ENCODE measurements at regions not wholly inside any gene's neighbourhood (a gene's known extent, or its start where the extent isn't known, plus 50 kb on each side); places are given as distances from the start of the nearest gene placed in this dataset.

GRCh38 chr10:106086391-106086790, 1078.1 kb downstream of the SORCS1 start:
- intact Hi-C loops (cut with DNase I) = no loop called here
- TF ChIP-seq CTCF (IDR thresholded peaks at IDR 0.05) (no peak), POLR2A (IDR thresholded peaks at IDR 0.05) (no peak)
- 100% methylated on average over 1 of the region's 1 CpG for WGBS (ENCODE audit: insufficient coverage, low coverage, low lambda C conversion rate, missing lambda C conversion rate)
- DNase-seq (no peak), ATAC-seq (no peak)
- no peaks in the 10 kb centered on the region for H3K9me3 ChIP-seq
- no peak overlapping the region for H3K27ac ChIP-seq
- H3K27me3 ChIP-seq = no peaks in the 10 kb centered on the region
- H3K36me3 ChIP-seq = no peaks in the 10 kb centered on the region
- no peak overlapping the region for H3K4me3 ChIP-seq
- H3K4me1 ChIP-seq = no peaks in the 10 kb centered on the region

GRCh38 chr10:106083572-106083971, 1080.9 kb downstream of the SORCS1 start:
- Histone ChIP-seq H3K4me1 (no peaks in the 10 kb centered on the region), H3K27ac (no peak overlapping the region), H3K9me3 (no peaks in the 10 kb centered on the region), H3K27me3 (no peaks in the 10 kb centered on the region), H3K4me3 (no peak overlapping the region), H3K36me3 (no peaks in the 10 kb centered on the region)
- TF ChIP-seq CTCF (IDR thresholded peaks at IDR 0.05) = no peak
- no peak for TF ChIP-seq POLR2A (IDR thresholded peaks at IDR 0.05)
- DNase-seq = no peak
- intact Hi-C loops (cut with DNase I) = no loop called here
- no peak for ATAC-seq
- 77% methylated on average over 2 of the region's 2 CpGs for WGBS (ENCODE audit: insufficient coverage, low coverage, low lambda C conversion rate, missing lambda C conversion rate)

GRCh38 chr10:106082865-106083264, 1081.6 kb downstream of the SORCS1 start:
- no peak for ATAC-seq
- H3K9me3 ChIP-seq = no peaks in the 10 kb centered on the region
- intact Hi-C loops (cut with DNase I) = no loop called here

GRCh38 chr10:106078895-106079576, 1085.5 kb downstream of the SORCS1 start:
- 82% methylated on average over 9 of the region's 9 CpGs for WGBS (ENCODE audit: insufficient coverage, low coverage, low lambda C conversion rate, missing lambda C conversion rate)
- intact Hi-C loops (cut with DNase I) = no loop called here
- H3K4me3 ChIP-seq = no peak overlapping the region

More at GRCh38 chr10:106082865-106083264, 1081.6 kb downstream of the SORCS1 start:
- no peak for DNase-seq
- no peak overlapping the region for H3K4me3 ChIP-seq
- WGBS (ENCODE audit: insufficient coverage, low coverage, low lambda C conversion rate, missing lambda C conversion rate) = 77% methylated on average over 3 of the region's 3 CpGs
- H3K27me3 ChIP-seq = no peaks in the 10 kb centered on the region
- H3K4me1 ChIP-seq = no peaks in the 10 kb centered on the region
- H3K36me3 ChIP-seq = no peaks in the 10 kb centered on the region
- no peak overlapping the region for H3K27ac ChIP-seq
- no peak for TF ChIP-seq POLR2A (IDR thresholded peaks at IDR 0.05)
- TF ChIP-seq CTCF (IDR thresholded peaks at IDR 0.05) = no peak

GRCh38 chr10:106076496-106076895, 1088.0 kb downstream of the SORCS1 start:
- H3K4me3 ChIP-seq = no peak overlapping the region
- no peak for DNase-seq
- no peak for ATAC-seq
- H3K9me3 ChIP-seq = no peaks in the 10 kb centered on the region
- H3K4me1 ChIP-seq = no peaks in the 10 kb centered on the region
- intact Hi-C loops (cut with DNase I) = no loop called here
- TF ChIP-seq POLR2A (IDR thresholded peaks at IDR 0.05) (no peak), CTCF (IDR thresholded peaks at IDR 0.05) (no peak)
- no peaks in the 10 kb centered on the region for H3K27me3 ChIP-seq
- H3K27ac ChIP-seq = no peak overlapping the region
- no peaks in the 10 kb centered on the region for H3K36me3 ChIP-seq

More at GRCh38 chr10:106078895-106079576, 1085.5 kb downstream of the SORCS1 start:
- DNase-seq (no peak), ATAC-seq (no peak)
- no peaks in the 10 kb centered on the region for H3K36me3 ChIP-seq
- TF ChIP-seq POLR2A (IDR thresholded peaks at IDR 0.05) = no peak
- H3K27me3 ChIP-seq = no peaks in the 10 kb centered on the region
- no peaks in the 10 kb centered on the region for H3K4me1 ChIP-seq
- H3K9me3 ChIP-seq = no peaks in the 10 kb centered on the region
- H3K27ac ChIP-seq = no peak overlapping the region

Measured in right lobe of liver (tissue), 6 donors.